Spleen (tissue), 7 donors: ENCODE measurements at regions not wholly inside any gene's neighbourhood (a gene's known extent, or its start where the extent isn't known, plus 50 kb on each side); places are given as distances from the start of the nearest gene placed in this dataset.

Experiments used
- CTCF ChIP-seq, 11 experiments: fragments of 200-600 bp in 7 of 11; fragments of 450-650 bp in 4 of 11; sonication (generic) in 4 of 11; IDR thresholded peaks in 8 of 11; conservative IDR thresholded peaks in 3 of 11; 1 replicate in 7 of 11; 2 replicates in 4 of 11; pipeline versions ENCODE4 v1.4.0 to v1.8.0; 2016 to 2021; ENCODE audit warnings: antibody characterized with exemption in 11 of 11, inconsistent platforms in 4 of 11, mild to moderate bottlenecking in 1 of 11
- POLR2A ChIP-seq, 3 donors: fragments of 450-650 bp; IDR thresholded peaks; one replicate each; pipeline ENCODE4 v1.5.1; 2017; ENCODE audit warnings: antibody characterized with exemption in 3 of 3, mild to moderate bottlenecking in 1 of 3
- POLR2AphosphoS5 ChIP-seq, 3 donors: sonication (generic); formaldehyde crosslinking; IDR thresholded peaks; one replicate each; pipeline ENCODE4 v1.5.1; 2017; ENCODE audit warnings: antibody characterized with exemption in 3 of 3
- donor health status: DM: no; HTN: no; CAD: no; lungs with moderate emphysema.
- donor health status: DM: no; HTN: no; CAD: no.
- donor health status: DM: no; HTN: no; CAD: no.

- TF ChIP-seq CTCF (IDR thresholded peaks at IDR 0.05 in 8 of 11, conservative IDR thresholded peaks at IDR 0.05 in 3 of 11) (no peak), POLR2A (IDR thresholded peaks at IDR 0.05) (no peak), POLR2AphosphoS5 (IDR thresholded peaks at IDR 0.05) (no peak)
Measured at GRCh38 chr12:42728287-42728686, 138.7 kb upstream of the PRICKLE1 start.
